PC-9 (cell line): ENCODE measurements at regions not wholly inside any gene's neighbourhood (a gene's known extent, or its start where the extent isn't known, plus 50 kb on each side); places are given as distances from the start of the nearest gene placed in this dataset.

ENCODE experiments used
- EZH2 ChIP-seq: fragments of 200-600 bp; sonication (generic); IDR thresholded peaks from 2 replicates; pipeline ENCODE4 v1.8.0; 2017; ENCODE audit warnings: antibody characterized with exemption, low read depth
- TF ChIP-seq, protein P1 (sequence below): fragments of 200-600 bp; sonication (generic); conservative IDR thresholded peaks from 2 replicates; pipeline ENCODE4 v1.6.1; 2017; ENCODE audit warnings: mixed run types, antibody characterized with exemption, mild to moderate bottlenecking, moderate library complexity

DNA sequence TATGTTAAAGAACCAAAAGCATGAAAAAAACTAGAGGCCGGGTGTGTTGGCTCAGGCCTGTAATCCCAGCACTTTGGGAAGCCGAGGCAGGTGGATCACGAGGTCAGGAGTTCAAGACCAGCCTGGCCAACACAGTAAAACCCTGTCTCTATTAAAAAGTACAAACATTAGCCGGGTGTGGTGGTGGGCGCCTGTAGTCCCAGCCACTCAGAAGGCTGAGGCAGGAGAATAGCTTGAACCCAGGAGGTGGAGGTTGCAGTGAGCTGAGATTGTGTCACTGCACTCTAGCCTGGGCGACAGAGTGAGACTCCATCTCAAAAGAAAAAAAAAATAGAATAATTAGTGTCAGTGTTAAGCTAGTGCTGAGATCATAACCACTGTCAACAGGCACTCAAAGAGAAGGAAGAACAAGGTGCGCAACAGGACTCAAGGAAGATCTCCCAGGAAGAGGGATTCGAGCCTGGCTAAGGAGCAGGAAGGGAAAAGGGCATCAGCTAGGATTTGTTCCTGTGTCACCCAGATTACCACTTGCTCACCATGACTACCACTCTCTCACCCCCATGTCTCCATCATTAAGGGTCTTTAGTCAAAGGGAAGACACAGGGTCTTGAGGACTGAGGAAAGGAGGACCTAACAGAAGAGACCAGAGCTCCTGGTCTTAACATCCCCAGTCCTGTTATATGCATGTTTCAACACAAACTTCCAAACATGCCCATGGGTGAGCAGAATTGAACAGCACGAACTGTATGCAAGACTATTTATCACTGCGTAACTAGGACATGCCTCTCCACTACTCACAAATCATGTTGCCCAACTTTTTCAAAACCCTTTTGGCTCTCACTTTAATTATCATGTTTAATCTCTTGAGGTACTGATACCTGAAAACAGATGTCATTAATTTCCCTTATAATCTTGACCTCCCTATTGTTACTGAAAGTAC lies 88.3 kb upstream of the PLEKHM1 start:
- TF ChIP-seq EZH2 = no peak
- TF ChIP-seq, protein P1, sequence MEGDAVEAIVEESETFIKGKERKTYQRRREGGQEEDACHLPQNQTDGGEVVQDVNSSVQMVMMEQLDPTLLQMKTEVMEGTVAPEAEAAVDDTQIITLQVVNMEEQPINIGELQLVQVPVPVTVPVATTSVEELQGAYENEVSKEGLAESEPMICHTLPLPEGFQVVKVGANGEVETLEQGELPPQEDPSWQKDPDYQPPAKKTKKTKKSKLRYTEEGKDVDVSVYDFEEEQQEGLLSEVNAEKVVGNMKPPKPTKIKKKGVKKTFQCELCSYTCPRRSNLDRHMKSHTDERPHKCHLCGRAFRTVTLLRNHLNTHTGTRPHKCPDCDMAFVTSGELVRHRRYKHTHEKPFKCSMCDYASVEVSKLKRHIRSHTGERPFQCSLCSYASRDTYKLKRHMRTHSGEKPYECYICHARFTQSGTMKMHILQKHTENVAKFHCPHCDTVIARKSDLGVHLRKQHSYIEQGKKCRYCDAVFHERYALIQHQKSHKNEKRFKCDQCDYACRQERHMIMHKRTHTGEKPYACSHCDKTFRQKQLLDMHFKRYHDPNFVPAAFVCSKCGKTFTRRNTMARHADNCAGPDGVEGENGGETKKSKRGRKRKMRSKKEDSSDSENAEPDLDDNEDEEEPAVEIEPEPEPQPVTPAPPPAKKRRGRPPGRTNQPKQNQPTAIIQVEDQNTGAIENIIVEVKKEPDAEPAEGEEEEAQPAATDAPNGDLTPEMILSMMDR = no peak
